ENCODE measurements at regions not wholly inside any gene's neighbourhood (a gene's known extent, or its start where the extent isn't known, plus 50 kb on each side); places are given as distances from the start of the nearest gene placed in this dataset.

DNA sequence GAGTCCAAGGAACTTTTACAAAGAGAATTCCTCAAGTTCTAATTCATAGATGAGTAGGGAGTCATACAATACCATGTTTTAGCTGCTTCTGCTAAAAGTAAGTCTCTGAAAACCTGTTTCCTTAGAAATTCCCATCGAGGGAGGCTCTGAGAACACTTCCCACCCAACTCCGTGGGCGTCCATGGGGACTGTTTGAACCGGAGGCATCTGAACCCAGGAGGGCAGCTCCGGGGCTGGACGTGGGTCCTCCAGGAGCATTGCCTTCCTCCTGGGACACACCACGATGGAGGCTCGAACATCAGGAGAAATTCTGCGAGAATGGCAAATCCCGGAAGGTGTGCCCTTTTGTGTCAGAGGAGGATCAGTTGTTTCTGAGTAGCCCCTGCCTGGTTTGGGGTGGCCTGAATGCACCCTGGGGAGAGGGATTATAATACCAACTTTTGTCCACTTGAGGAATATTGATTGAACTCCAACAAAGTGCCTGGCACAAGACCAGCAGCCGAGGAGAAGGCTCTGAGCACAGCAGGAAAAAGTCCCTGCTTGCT is 327.5 kb upstream of the SALL3 start:
- DNase-seq (ENCODE audit: low spot score): no peak
- TF ChIP-seq, protein P1, sequence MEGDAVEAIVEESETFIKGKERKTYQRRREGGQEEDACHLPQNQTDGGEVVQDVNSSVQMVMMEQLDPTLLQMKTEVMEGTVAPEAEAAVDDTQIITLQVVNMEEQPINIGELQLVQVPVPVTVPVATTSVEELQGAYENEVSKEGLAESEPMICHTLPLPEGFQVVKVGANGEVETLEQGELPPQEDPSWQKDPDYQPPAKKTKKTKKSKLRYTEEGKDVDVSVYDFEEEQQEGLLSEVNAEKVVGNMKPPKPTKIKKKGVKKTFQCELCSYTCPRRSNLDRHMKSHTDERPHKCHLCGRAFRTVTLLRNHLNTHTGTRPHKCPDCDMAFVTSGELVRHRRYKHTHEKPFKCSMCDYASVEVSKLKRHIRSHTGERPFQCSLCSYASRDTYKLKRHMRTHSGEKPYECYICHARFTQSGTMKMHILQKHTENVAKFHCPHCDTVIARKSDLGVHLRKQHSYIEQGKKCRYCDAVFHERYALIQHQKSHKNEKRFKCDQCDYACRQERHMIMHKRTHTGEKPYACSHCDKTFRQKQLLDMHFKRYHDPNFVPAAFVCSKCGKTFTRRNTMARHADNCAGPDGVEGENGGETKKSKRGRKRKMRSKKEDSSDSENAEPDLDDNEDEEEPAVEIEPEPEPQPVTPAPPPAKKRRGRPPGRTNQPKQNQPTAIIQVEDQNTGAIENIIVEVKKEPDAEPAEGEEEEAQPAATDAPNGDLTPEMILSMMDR (IDR thresholded peaks at IDR 0.05): no peak
- H3K27ac ChIP-seq: no peak overlapping the region
- H3K4me3 ChIP-seq: no peak overlapping the region

DNA sequence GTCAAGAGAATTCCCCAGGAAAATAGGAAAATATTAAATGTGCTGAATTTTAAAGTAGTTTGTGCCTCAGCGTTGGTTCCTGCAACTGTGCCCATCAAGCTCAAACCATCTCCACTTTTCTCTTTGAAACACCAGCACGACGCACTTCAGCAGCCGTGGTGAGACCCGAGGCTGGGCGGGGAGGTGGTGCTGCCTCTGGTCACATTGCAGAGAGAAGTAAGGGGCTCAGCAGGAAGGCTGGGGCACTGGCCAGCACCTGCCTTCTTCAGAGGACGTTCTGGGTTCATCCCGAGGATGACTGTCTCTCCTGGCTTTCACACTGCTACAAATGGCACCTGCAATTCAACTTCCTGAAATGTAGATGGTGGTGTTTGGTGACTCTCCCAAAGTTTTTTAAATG is 323.7 kb upstream of the SALL3 start:
- Histone ChIP-seq H3K4me3 (no peak overlapping the region), H3K27ac (no peak overlapping the region)
- no peak for DNase-seq (ENCODE audit: low spot score)
- TF ChIP-seq, protein P1 (IDR thresholded peaks at IDR 0.05): no peak

DNA sequence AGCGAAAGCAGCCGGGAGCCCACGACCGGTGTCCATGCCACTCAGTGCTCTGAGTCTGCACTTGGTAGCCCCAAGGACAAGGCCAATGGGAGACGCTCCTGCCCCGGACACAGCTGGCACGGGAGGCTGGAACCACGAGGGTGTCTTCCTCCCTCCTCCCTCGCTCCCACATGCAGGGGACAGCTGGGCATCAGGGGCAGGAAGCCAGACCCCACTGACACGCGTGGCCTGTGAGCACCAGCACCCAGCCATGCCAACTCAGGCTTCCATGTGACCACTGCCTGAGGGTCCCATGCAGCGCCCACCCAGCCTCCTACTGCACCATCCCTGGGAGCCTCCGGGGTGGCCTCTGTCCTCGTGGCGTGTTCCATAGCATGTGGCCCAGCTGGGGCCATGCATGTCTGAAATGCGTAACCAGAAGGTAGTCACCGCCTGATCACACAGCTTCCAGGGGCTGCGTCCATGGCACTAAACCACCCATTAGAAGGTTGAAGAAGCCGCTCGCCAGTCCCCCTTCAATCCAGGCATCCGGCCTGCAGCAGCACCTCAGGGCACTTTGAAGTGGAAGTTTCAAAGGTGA is 323.2 kb upstream of the SALL3 start:
- TF ChIP-seq, protein P1 (IDR thresholded peaks at IDR 0.05): no peak
- H3K4me3 ChIP-seq: no peak overlapping the region
- no peak overlapping the region for H3K27ac ChIP-seq
- no peak for DNase-seq (ENCODE audit: low spot score)

DNA sequence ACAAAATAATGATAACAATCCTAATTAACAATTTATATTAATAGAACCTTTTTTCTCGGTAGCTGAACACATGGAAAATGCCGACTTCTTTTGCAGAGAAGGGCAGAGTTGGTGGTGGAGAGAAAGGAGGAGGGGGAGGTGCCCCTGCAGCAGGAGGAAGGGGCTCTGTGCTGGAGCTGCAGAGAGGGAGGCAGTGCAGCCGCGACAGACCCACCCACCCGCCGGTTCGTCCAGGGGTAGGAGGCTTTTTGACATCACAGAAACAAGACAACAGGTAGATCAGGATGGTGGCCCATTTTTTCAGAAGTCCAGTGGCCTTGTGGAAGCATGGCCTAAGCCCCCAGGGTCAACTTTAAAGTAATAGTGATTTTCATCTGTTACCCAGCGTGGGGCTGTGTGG is 321.1 kb upstream of the SALL3 start:
- H3K27ac ChIP-seq: no peak overlapping the region
- TF ChIP-seq, protein P1 (IDR thresholded peaks at IDR 0.05): no peak
- DNase-seq (ENCODE audit: low spot score): no peak
- no peak overlapping the region for H3K4me3 ChIP-seq

DNA sequence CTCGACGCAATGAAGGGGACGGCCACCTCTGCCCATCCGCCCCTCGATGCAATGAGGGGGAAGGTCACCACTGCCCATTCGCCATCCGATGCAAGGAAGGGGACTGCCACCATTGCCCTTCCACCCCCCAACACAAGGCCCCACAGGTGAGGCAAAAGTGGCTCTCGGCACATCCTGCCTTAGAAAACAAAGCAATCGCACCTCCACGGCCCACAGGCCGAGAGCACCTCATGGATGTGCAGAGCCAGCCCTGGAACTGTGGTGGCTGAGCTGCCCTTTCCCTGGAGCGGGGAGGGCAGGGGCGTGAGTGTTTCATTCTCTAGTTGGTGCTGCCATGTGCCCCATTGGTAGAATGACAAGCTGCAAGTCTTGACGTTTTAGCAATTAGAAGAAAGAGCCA is 320.6 kb upstream of the SALL3 start:
- DNase-seq (ENCODE audit: low spot score): no peak
- TF ChIP-seq, protein P1 (IDR thresholded peaks at IDR 0.05): no peak
- no peak overlapping the region for H3K27ac ChIP-seq
- H3K4me3 ChIP-seq: no peak overlapping the region

DNA sequence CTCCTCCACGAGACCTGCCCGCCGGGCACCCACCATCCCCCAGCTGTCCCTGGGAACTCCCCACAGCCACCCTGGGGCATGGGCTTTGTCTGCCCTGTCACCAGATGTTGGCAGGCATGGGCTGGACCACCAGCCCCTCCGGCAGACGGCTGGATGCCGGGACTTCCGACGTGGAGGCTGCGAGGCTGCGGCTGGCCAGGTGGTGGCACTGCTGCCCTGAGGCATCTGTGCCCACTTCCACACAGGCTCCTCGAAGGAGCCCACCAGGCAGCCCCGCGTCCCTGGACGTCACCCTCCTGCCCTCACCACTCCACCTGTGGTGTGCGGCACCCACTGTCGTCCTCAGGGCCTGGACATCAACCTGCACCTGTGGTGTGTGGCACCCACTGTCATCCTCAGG is 319.9 kb upstream of the SALL3 start:
- no peak overlapping the region for H3K4me3 ChIP-seq
- no peak for DNase-seq (ENCODE audit: low spot score)
- TF ChIP-seq, protein P1 (IDR thresholded peaks at IDR 0.05): no peak
- no peak overlapping the region for H3K27ac ChIP-seq

DNA sequence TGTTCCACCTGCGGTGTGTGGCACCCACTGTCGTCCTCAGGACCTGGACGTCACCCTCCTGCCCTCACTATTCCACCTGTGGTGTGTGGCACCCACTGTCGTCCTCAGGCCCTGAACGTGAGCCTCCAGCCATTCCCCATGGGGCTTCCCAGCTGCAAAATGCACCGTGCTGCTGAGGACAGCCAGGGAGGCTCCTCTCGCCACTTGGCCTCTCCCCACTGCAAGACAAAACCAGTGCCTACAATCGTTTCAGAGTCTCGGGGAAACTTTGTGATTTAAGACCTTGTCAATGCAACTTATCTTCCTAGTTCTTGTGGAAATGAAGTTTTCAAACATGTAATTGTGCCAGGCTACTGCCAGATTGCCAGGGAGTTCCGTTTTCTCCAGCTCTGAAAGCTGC is 319.3 kb upstream of the SALL3 start:
- H3K27ac ChIP-seq: no peak overlapping the region
- no peak overlapping the region for H3K4me3 ChIP-seq
- TF ChIP-seq, protein P1 (IDR thresholded peaks at IDR 0.05): no peak
- DNase-seq (ENCODE audit: low spot score): no peak

Data from coronary artery (tissue), 2 donors.